ENCODE measurements at regions not wholly inside any gene's neighbourhood (a gene's known extent, or its start where the extent isn't known, plus 50 kb on each side); places are given as distances from the start of the nearest gene placed in this dataset.

- TF ChIP-seq CTCF (IDR thresholded peaks at IDR 0.05) (no peak), POLR2A (IDR thresholded peaks at IDR 0.05) (no peak)
Measured at GRCh38 chr5:5986492-5987178, 391.7 kb downstream of the MED10 start.
